Mesenchymal stem cell (in vitro differentiated cells and primary cell): ENCODE measurements at regions not wholly inside any gene's neighbourhood (a gene's known extent, or its start where the extent isn't known, plus 50 kb on each side); places are given as distances from the start of the nearest gene placed in this dataset.

ENCODE experiments used
- DNase-seq: peaks from one replicate; pipeline ENCODE4 v3.0.0-alpha.2; 2013
- H2AFZ ChIP-seq: one replicate; pipeline ENCODE4 v1.6.1; 2013; ENCODE audit warnings: low read depth, mild to moderate bottlenecking, control low read depth, inconsistent platforms, low read length, moderate library complexity
- H2AK5ac ChIP-seq: 2 replicates; pipeline ENCODE4 v1.6.1; 2013; ENCODE audit warnings: low read length, moderate library complexity, mild to moderate bottlenecking, inconsistent platforms; ENCODE audit not compliant: severe bottlenecking
- H2BK120ac ChIP-seq: one replicate; pipeline ENCODE4 v1.6.1; 2013; ENCODE audit warnings: low read depth, mild to moderate bottlenecking, inconsistent platforms, low read length, moderate library complexity
- H2BK12ac ChIP-seq, 2 experiments: one replicate each; pipeline ENCODE4 v1.6.1; 2013; ENCODE audit warnings: inconsistent platforms in 2 of 2, low read length in 2 of 2, mild to moderate bottlenecking in 2 of 2, moderate library complexity in 2 of 2, control low read depth in 1 of 2
- H2BK15ac ChIP-seq: one replicate; pipeline ENCODE4 v1.6.1; 2013; ENCODE audit warnings: mild to moderate bottlenecking, low read depth, inconsistent platforms; ENCODE audit not compliant: poor library complexity, severe bottlenecking
- H2BK5ac ChIP-seq: 2 replicates; pipeline ENCODE4 v1.6.1; 2013; ENCODE audit warnings: low read depth, mild to moderate bottlenecking, low read length, control low read depth, inconsistent platforms; ENCODE audit not compliant: poor library complexity, severe bottlenecking
- H3K14ac ChIP-seq, 2 experiments: one replicate each; pipeline ENCODE4 v1.6.1; 2013; ENCODE audit warnings: inconsistent platforms in 2 of 2, low read length in 2 of 2, control low read depth in 1 of 2, mild to moderate bottlenecking in 1 of 2, moderate library complexity in 1 of 2
- H3K18ac ChIP-seq, 2 experiments: one replicate each; pipeline ENCODE4 v1.6.1; 2013; ENCODE audit warnings: inconsistent platforms in 2 of 2, low read length in 2 of 2, control low read depth in 1 of 2, low read depth in 1 of 2, mild to moderate bottlenecking in 1 of 2
- H3K23ac ChIP-seq, 2 experiments: one replicate each; pipeline ENCODE4 v1.6.1; 2013; ENCODE audit warnings: inconsistent platforms in 2 of 2, low read length in 2 of 2, mild to moderate bottlenecking in 2 of 2, moderate library complexity in 2 of 2, control low read depth in 1 of 2
- H3K27ac ChIP-seq: 2 replicates; pipeline ENCODE4 v1.5.1; 2013; ENCODE audit warnings: mild to moderate bottlenecking, moderate library complexity, low read length, control low read depth, inconsistent platforms; ENCODE audit not compliant: poor library complexity, severe bottlenecking
- H3K27me3 ChIP-seq, 2 experiments: 2 replicates each; pipeline versions ENCODE4 v1.6.1 to v1.7.0; 2013; ENCODE audit warnings: low read length in 2 of 2, mild to moderate bottlenecking in 2 of 2, moderate library complexity in 2 of 2, control low read depth in 1 of 2, inconsistent platforms in 1 of 2; ENCODE audit not compliant: control insufficient read depth in 1 of 2, insufficient read depth in 1 of 2
- H3K36me3 ChIP-seq, 2 experiments: 2 replicates each; pipeline versions ENCODE4 v1.6.1 to v1.7.0; 2013; ENCODE audit warnings: low read length in 2 of 2, control low read depth in 1 of 2, inconsistent platforms in 1 of 2, low read depth in 1 of 2, mild to moderate bottlenecking in 1 of 2; ENCODE audit not compliant: insufficient read depth in 2 of 2, control insufficient read depth in 1 of 2
- H3K4ac ChIP-seq, 2 experiments: one replicate each; pipeline ENCODE4 v1.6.1; 2013; ENCODE audit warnings: inconsistent platforms in 2 of 2, low read length in 2 of 2, mild to moderate bottlenecking in 2 of 2, moderate library complexity in 2 of 2, control low read depth in 1 of 2, low read depth in 1 of 2
- H3K4me1 ChIP-seq: 2 replicates; pipeline ENCODE4 v1.6.1; 2013; ENCODE audit warnings: low read depth, low read length, control low read depth; ENCODE audit not compliant: control insufficient read depth, insufficient read depth
- H3K4me2 ChIP-seq: 2 replicates; pipeline ENCODE4 v1.6.1; 2013; ENCODE audit warnings: low read length, mild to moderate bottlenecking, inconsistent platforms; ENCODE audit not compliant: poor library complexity, severe bottlenecking
- H3K4me3 ChIP-seq, 2 experiments: 2 replicates each; pipeline versions ENCODE4 v1.5.1 to v1.7.0; 2013; ENCODE audit warnings: low read length in 2 of 2, mild to moderate bottlenecking in 2 of 2, control low read depth in 1 of 2, low read depth in 1 of 2; ENCODE audit not compliant: insufficient read depth in 1 of 2
- H3K79me1 ChIP-seq: replicated peaks from 2 replicates; pipeline ENCODE4 v1.6.1; 2013; ENCODE audit warnings: mild to moderate bottlenecking, control low read depth, low read length, inconsistent platforms; ENCODE audit not compliant: poor library complexity, severe bottlenecking
- H3K9ac ChIP-seq: 2 replicates; pipeline ENCODE4 v1.7.0; 2013; ENCODE audit warnings: mild to moderate bottlenecking, low read length, moderate library complexity
- H3K9me3 ChIP-seq: 2 replicates; pipeline ENCODE4 v1.7.0; 2013; ENCODE audit warnings: mild to moderate bottlenecking, low read length; ENCODE audit not compliant: control insufficient read depth
- H4K8ac ChIP-seq: one replicate; pipeline ENCODE4 v1.6.1; 2013; ENCODE audit warnings: inconsistent platforms, mild to moderate bottlenecking, low read length, moderate library complexity
- H4K91ac ChIP-seq: one replicate; pipeline ENCODE4 v1.6.1; 2013; ENCODE audit warnings: mild to moderate bottlenecking, low read length, inconsistent platforms
- WGBS: methylation state at CpG from one replicate; pipeline ENCODE4 v1.1.7; 2013; ENCODE audit warnings: mixed read lengths; 5-methylcytosine and 5-hydroxymethylcytosine counted together

GRCh38 chr9:23598994-23599393 is 227.0 kb downstream of the ELAVL2 start:
- WGBS: 85% methylated on average over 2 of the region's 2 CpGs

DNA sequence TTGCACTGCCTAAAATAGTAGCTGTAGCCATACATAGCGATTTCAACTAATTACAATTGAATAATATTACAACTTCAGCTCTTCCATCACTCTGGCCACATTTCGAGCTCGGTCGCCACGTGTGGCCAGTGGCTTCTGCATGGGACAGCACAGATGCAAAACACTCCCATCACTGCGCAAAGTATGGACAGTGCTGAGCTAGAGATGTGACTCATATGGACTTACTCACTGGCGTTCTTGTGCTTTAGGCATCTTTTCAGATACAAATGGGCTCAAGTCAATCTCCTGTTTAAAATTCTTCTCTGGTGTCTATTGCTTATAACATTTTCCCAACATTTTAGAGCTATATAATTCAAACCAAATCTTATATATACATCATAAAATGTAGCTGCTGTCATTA is 222.7 kb downstream of the ELAVL2 start:
- no peak overlapping the region for H2BK5ac ChIP-seq
- H3K36me3 ChIP-seq: no peaks in the 10 kb centered on the region
- no peaks in the 10 kb centered on the region for H3K79me1 ChIP-seq
- no peak overlapping the region for H4K8ac ChIP-seq
- H3K18ac ChIP-seq: no peak overlapping the region
- H3K9me3 ChIP-seq: no peaks in the 10 kb centered on the region
- WGBS: 95% methylated on average over 7 of the region's 7 CpGs
- no peak overlapping the region for H3K9ac ChIP-seq
- H2BK120ac ChIP-seq: no peak overlapping the region
- no peak for DNase-seq
- H4K91ac ChIP-seq: no peak overlapping the region
- H3K4me2 ChIP-seq: no peak overlapping the region
- no peak overlapping the region for H2BK12ac ChIP-seq
- no peak overlapping the region for H3K4ac ChIP-seq
- H2AFZ ChIP-seq: no peak overlapping the region
- H3K27me3 ChIP-seq: no peaks in the 10 kb centered on the region
- no peak overlapping the region for H3K4me3 ChIP-seq
- no peak overlapping the region for H2AK5ac ChIP-seq
- no peak overlapping the region for H3K27ac ChIP-seq
- no peak overlapping the region for H3K14ac ChIP-seq
- no peak overlapping the region for H3K23ac ChIP-seq
- no peak overlapping the region for H2BK15ac ChIP-seq
- H3K4me1 ChIP-seq: no peaks in the 10 kb centered on the region

More at GRCh38 chr9:23598994-23599393, 227.0 kb downstream of the ELAVL2 start:
- Histone ChIP-seq H2BK120ac (no peak overlapping the region), H3K4me2 (no peak overlapping the region), H3K9me3 (no peaks in the 10 kb centered on the region), H3K4me3 (no peak overlapping the region), H3K36me3 (no peaks in the 10 kb centered on the region), H3K79me1 (no peaks in the 10 kb centered on the region), H2BK5ac (no peak overlapping the region), H3K18ac (no peak overlapping the region), H3K23ac (no peak overlapping the region), H3K27ac (no peak overlapping the region), H2AK5ac (no peak overlapping the region), H2BK12ac (no peak overlapping the region), H3K4me1 (no peaks in the 10 kb centered on the region), H4K8ac (no peak overlapping the region), H4K91ac (no peak overlapping the region), H2AFZ (no peak overlapping the region), H3K4ac (no peak overlapping the region), H3K27me3 (no peaks in the 10 kb centered on the region), H3K9ac (no peak overlapping the region), H3K14ac (no peak overlapping the region), H2BK15ac (no peak overlapping the region)
- no peak for DNase-seq

- no peaks in the 10 kb centered on the region for H3K79me1 ChIP-seq
- H3K4me3 ChIP-seq: no peak overlapping the region
- no peaks in the 10 kb centered on the region for H3K9me3 ChIP-seq
- no peak overlapping the region for H3K14ac ChIP-seq
- no peaks in the 10 kb centered on the region for H3K36me3 ChIP-seq
- no peak for DNase-seq
- H4K8ac ChIP-seq: no peak overlapping the region
- H3K4me2 ChIP-seq: no peak overlapping the region
- no peaks in the 10 kb centered on the region for H3K27me3 ChIP-seq
- H3K18ac ChIP-seq: no peak overlapping the region
- no peak overlapping the region for H3K27ac ChIP-seq
- H2BK5ac ChIP-seq: no peak overlapping the region
- no peak overlapping the region for H3K23ac ChIP-seq
- no peak overlapping the region for H2BK15ac ChIP-seq
- no peak overlapping the region for H2AK5ac ChIP-seq
- H2BK120ac ChIP-seq: no peak overlapping the region
- WGBS: 82% methylated on average over 1 of the region's 1 CpG
- no peaks in the 10 kb centered on the region for H3K4me1 ChIP-seq
- no peak overlapping the region for H2BK12ac ChIP-seq
- no peak overlapping the region for H2AFZ ChIP-seq
- H4K91ac ChIP-seq: no peak overlapping the region
- no peak overlapping the region for H3K9ac ChIP-seq
- H3K4ac ChIP-seq: no peak overlapping the region
Observed at GRCh38 chr9:23606107-23606506, 219.9 kb downstream of the ELAVL2 start.

- no peak overlapping the region for H2BK120ac ChIP-seq
- no peak for DNase-seq
- no peak overlapping the region for H3K4ac ChIP-seq
- H3K36me3 ChIP-seq: no peaks in the 10 kb centered on the region
- no peaks in the 10 kb centered on the region for H3K79me1 ChIP-seq
- no peaks in the 10 kb centered on the region for H3K4me1 ChIP-seq
- no peak overlapping the region for H2BK12ac ChIP-seq
- no peak overlapping the region for H2AFZ ChIP-seq
- no peak overlapping the region for H3K27ac ChIP-seq
- no peak overlapping the region for H4K91ac ChIP-seq
- H3K4me2 ChIP-seq: no peak overlapping the region
- no peaks in the 10 kb centered on the region for H3K9me3 ChIP-seq
- H2BK15ac ChIP-seq: no peak overlapping the region
- no peak overlapping the region for H3K4me3 ChIP-seq
- no peak overlapping the region for H3K18ac ChIP-seq
- no peak overlapping the region for H2AK5ac ChIP-seq
- no peak overlapping the region for H2BK5ac ChIP-seq
- H3K9ac ChIP-seq: no peak overlapping the region
- H3K14ac ChIP-seq: no peak overlapping the region
- H4K8ac ChIP-seq: no peak overlapping the region
- no peak overlapping the region for H3K23ac ChIP-seq
- no peaks in the 10 kb centered on the region for H3K27me3 ChIP-seq
- WGBS: 85% methylated on average over 2 of the region's 3 CpGs
Observed at GRCh38 chr9:23608456-23608855, 217.6 kb downstream of the ELAVL2 start.
